Motor neuron (in vitro differentiated cells): ENCODE measurements at regions not wholly inside any gene's neighbourhood (a gene's known extent, or its start where the extent isn't known, plus 50 kb on each side); places are given as distances from the start of the nearest gene placed in this dataset.

Experiments
- ATAC-seq, 8 experiments: fragments of 200-7000 bp; cut with Tn5 transposase; replicated peaks in 6 of 8; 2 replicates each; pipeline ENCODE4 v1.8.0; 2021; ENCODE audit warnings: mild to moderate bottlenecking in 8 of 8, moderate library complexity in 8 of 8
- H3K27ac ChIP-seq, 2 donors: fragments of 250-450 bp; sonication (Bioruptor Pico); 2 replicates each; pipeline ENCODE4 v1.9.0; 2021; ENCODE audit warnings: antibody characterized with exemption in 2 of 2, mild to moderate bottlenecking in 2 of 2, moderate library complexity in 1 of 2
- H3K4me1 ChIP-seq, 2 donors: fragments of 250-450 bp; sonication (Bioruptor Pico); replicated peaks in 1 of 2; 2 replicates each; pipeline ENCODE4 v1.6.1; 2021; ENCODE audit warnings: antibody characterized with exemption in 2 of 2, mild to moderate bottlenecking in 2 of 2, moderate library complexity in 1 of 2
- H3K4me3 ChIP-seq, 5 donors: fragments of 250-450 bp; sonication (Bioruptor Pico); 2 replicates each; pipeline ENCODE4 v1.9.0; 2021; ENCODE audit warnings: antibody characterized with exemption in 5 of 5, mild to moderate bottlenecking in 5 of 5, moderate library complexity in 4 of 5
- WGBS, 10 experiments: fragments of 450-650 bp; shearing (Covaris generic); methylation state at CpG; one replicate each; pipeline ENCODE4 v1.0.0; 2022; 5-methylcytosine and 5-hydroxymethylcytosine counted together
- in situ Hi-C, 9 experiments: fragments of 400-800 bp; cut with MboI; loops; one replicate each; pipeline ENCODE4 v1.15.0; 2021; ENCODE audit warnings: low sequenced_read_pairs in 9 of 9, low pct_unique_long_range_greater_than_20kb in 2 of 9; ENCODE audit not compliant: unreplicated experiment in 9 of 9

GRCh38 chr5:152094060-152094459 lies 169.4 kb upstream of the GLRA1 start:
- 0 to 43% (median 26%) methylated on average over 1 to 2 of the region's 2 CpGs; no CpG with 5 or more reads in 2 of the 10 experiments for WGBS, 10 experiments
- in situ Hi-C loops = no loop called here

GRCh38 chr5:152092580-152092979 lies 167.9 kb upstream of the GLRA1 start:
- in situ Hi-C loops = no loop called here
- Histone ChIP-seq H3K27ac (no peak overlapping the region), H3K4me3 (no peak overlapping the region), H3K4me1 (peaks cover 50 to 52% of the 10 kb centered on the region in 2 donors)
- 44 to 71% methylated on average over 1 of the region's 1 CpG; no CpG with 5 or more reads in 8 of the 10 experiments for WGBS, 10 experiments
- peak in 7 of 8 experiments; percentile 57 to 91 (median 64) for ATAC-seq

More at GRCh38 chr5:152094060-152094459, 169.4 kb upstream of the GLRA1 start:
- ATAC-seq = peak in 5 of 8 experiments; percentile 36 to 60 (median 52)
- H3K4me1 ChIP-seq = peaks cover 45 to 50% of the 10 kb centered on the region in 2 donors
- H3K4me3 ChIP-seq = no peak overlapping the region
- H3K27ac ChIP-seq = no peak overlapping the region

- ATAC-seq = peak in 5 of 8 experiments; percentile 92 to 99 (median 95)
- in situ Hi-C loops = no loop called here
- Histone ChIP-seq H3K4me3 (no peak overlapping the region), H3K4me1 (peaks cover 39 to 42% of the 10 kb centered on the region in 2 donors), H3K27ac (peak overlapping the region; percentile 16 to 36)
- WGBS, 10 experiments = 10 to 83% (median 33%) methylated on average over 1 to 2 of the region's 2 CpGs; no CpG with 5 or more reads in 3 of the 10 experiments
These were observed 165.0 kb upstream of the GLRA1 start for GRCh38 chr5:152089644-152090043.

GRCh38 chr5:152086668-152087067 lies 162.0 kb upstream of the GLRA1 start:
- in situ Hi-C loops = no loop called here
- H3K27ac ChIP-seq = no peak overlapping the region
- H3K4me1 ChIP-seq = peaks cover 28 to 31% of the 10 kb centered on the region in 2 donors
- ATAC-seq = no peak
- H3K4me3 ChIP-seq = no peak overlapping the region
- WGBS, 10 experiments = 0 to 100% (median 40%) methylated on average over 1 to 3 of the region's 3 CpGs; no CpG with 5 or more reads in 1 of the 10 experiments

- ATAC-seq = no peak
- Histone ChIP-seq H3K27ac (no peak overlapping the region), H3K4me1 (peaks cover 17 to 22% of the 10 kb centered on the region in 2 donors), H3K4me3 (no peak overlapping the region)
- in situ Hi-C loops = no loop called here
- 46 to 100% (median 67%) methylated on average over 3 to 4 of the region's 4 CpGs; no CpG with 5 or more reads in 6 of the 10 experiments for WGBS, 10 experiments
These were observed 159.8 kb upstream of the GLRA1 start for GRCh38 chr5:152084476-152084875.

GRCh38 chr5:152083231-152083630 lies 158.6 kb upstream of the GLRA1 start:
- in situ Hi-C loops = no loop called here
- WGBS, 10 experiments = 0 to 100% (median 61%) methylated on average over 1 to 4 of the region's 4 CpGs
- Histone ChIP-seq H3K4me3 (no peak overlapping the region), H3K4me1 (peaks cover 11 to 13% of the 10 kb centered on the region in 2 donors), H3K27ac (no peak overlapping the region)
- ATAC-seq = peak in 2 of 8 experiments; percentile 24 to 42

- ATAC-seq = peak in 4 of 8 experiments; percentile 33 to 70 (median 64)
- WGBS, 10 experiments = 0 to 50% (median 0%) methylated on average over 1 to 2 of the region's 2 CpGs; no CpG with 5 or more reads in 5 of the 10 experiments
- Histone ChIP-seq H3K27ac (no peak overlapping the region), H3K4me3 (no peak overlapping the region), H3K4me1 (peaks cover 39 to 48% of the 10 kb centered on the region in 2 donors)
- in situ Hi-C loops = no loop called here
These were observed 147.4 kb upstream of the GLRA1 start for GRCh38 chr5:152072091-152072490.

GRCh38 chr5:152070591-152070990 lies 145.9 kb upstream of the GLRA1 start:
- Histone ChIP-seq H3K4me3 (no peak overlapping the region), H3K27ac (no peak overlapping the region), H3K4me1 (peaks cover 54 to 61% of the 10 kb centered on the region in 2 donors)
- WGBS, 10 experiments = 0 to 100% methylated on average over 1 of the region's 2 CpGs; no CpG with 5 or more reads in 8 of the 10 experiments
- in situ Hi-C loops = no loop called here
- ATAC-seq = no peak

- peak in 5 of 8 experiments; percentile 59 to 90 (median 87) for ATAC-seq
- Histone ChIP-seq H3K27ac (peak overlapping the region in 1 of 2 donors; percentile 10), H3K4me3 (no peak overlapping the region), H3K4me1 (peaks cover 21 to 25% of the 10 kb centered on the region in 2 donors)
- 0 to 86% (median 40%) methylated on average over 1 to 3 of the region's 3 CpGs for WGBS, 10 experiments
- in situ Hi-C loops = no loop called here
These were observed 142.1 kb upstream of the GLRA1 start for GRCh38 chr5:152066784-152067183.

- in situ Hi-C loops = no loop called here
- 20 to 100% (median 100%) methylated on average over 1 of the region's 1 CpG; no CpG with 5 or more reads in 4 of the 10 experiments for whole genome bisulfite sequencing, 10 experiments
- H3K4me1 ChIP-seq = peaks cover 20 to 22% of the 10 kb centered on the region in 2 donors
- ATAC-seq = no peak
- no peak overlapping the region for H3K4me3 ChIP-seq
- no peak overlapping the region for H3K27ac ChIP-seq
These were observed 138.4 kb upstream of the GLRA1 start for GRCh38 chr5:152063004-152063403.

- Histone ChIP-seq H3K4me1 (peaks cover 3 to 5% of the 10 kb centered on the region in 2 donors), H3K27ac (no peak overlapping the region), H3K4me3 (no peak overlapping the region)
- WGBS, 10 experiments = 0 to 100% (median 64%) methylated on average over 1 to 2 of the region's 2 CpGs; no CpG with 5 or more reads in 3 of the 10 experiments
- no peak for ATAC-seq
- in situ Hi-C loops = no loop called here
These were observed 136.4 kb upstream of the GLRA1 start for GRCh38 chr5:152061095-152061494.

- 0 to 100% (median 89%) methylated on average over 1 to 4 of the region's 6 CpGs; no CpG with 5 or more reads in 4 of the 10 experiments for WGBS, 10 experiments
- Histone ChIP-seq H3K4me1 (no peaks in the 10 kb centered on the region), H3K4me3 (no peak overlapping the region), H3K27ac (no peak overlapping the region)
- ATAC-seq = no peak
- in situ Hi-C loops = no loop called here
These were observed 133.6 kb upstream of the GLRA1 start for GRCh38 chr5:152058267-152058666.

GRCh38 chr5:152056931-152057330 lies 132.3 kb upstream of the GLRA1 start:
- ATAC-seq = no peak
- H3K27ac ChIP-seq = no peak overlapping the region
- in situ Hi-C loops = no loop called here
- H3K4me1 ChIP-seq = no peaks in the 10 kb centered on the region
- 60 to 88% (median 71%) methylated on average over 1 to 5 of the region's 7 CpGs; no CpG with 5 or more reads in 3 of the 10 experiments for WGBS, 10 experiments
- no peak overlapping the region for H3K4me3 ChIP-seq

- in situ Hi-C loops = no loop called here
- Histone ChIP-seq H3K27ac (no peak overlapping the region), H3K4me1 (no peaks in the 10 kb centered on the region), H3K4me3 (no peak overlapping the region)
- no peak for ATAC-seq
- 0 to 100% (median 57%) methylated on average over 1 to 3 of the region's 3 CpGs; no CpG with 5 or more reads in 4 of the 10 experiments for whole genome bisulfite sequencing, 10 experiments
These were observed 127.8 kb upstream of the GLRA1 start for GRCh38 chr5:152052470-152052869.
